Endothelial cell of umbilical vein (primary cell): ENCODE measurements at regions not wholly inside any gene's neighbourhood (a gene's known extent, or its start where the extent isn't known, plus 50 kb on each side); places are given as distances from the start of the nearest gene placed in this dataset.

Experiments used
- BruUV-seq: library from RNA; stranded (reverse); fragments of 400-500 nt; replicated peaks from 2 replicates; lab custom pipeline; 2021; lab: Mats Ljungman, UMichigan
- CTCF ChIA-PET: fragments of 300-600, 350-600 bp; sonication (Branson Sonifier 250); formaldehyde crosslinking; loops from one replicate; lab custom pipeline; 2021; ENCODE audit warnings: antibody characterized with exemption, inconsistent platforms; lab: Charles Lee
- POLR2A ChIA-PET: fragments of 300-600, 350-600 bp; sonication (Branson Sonifier 250); formaldehyde crosslinking; loops from one replicate; lab custom pipeline; 2021; ENCODE audit warnings: antibody characterized with exemption, inconsistent platforms; lab: Charles Lee
- DNase-seq: peaks from one replicate; pipeline ENCODE4 v3.0.0-alpha.2; 2011; ENCODE audit warnings: low read depth, low spot score
- FAIRE-seq: peaks from 2 replicates; lab custom pipeline; 2011; peaks lifted over from hg19 to GRCh38; lab: Jason Lieb, UNC
- H2AFZ ChIP-seq: 2 replicates; pipeline ENCODE4 v1.6.0; 2012; ENCODE audit warnings: low read depth, low read length, control low read depth, inconsistent platforms
- H3K27ac ChIP-seq: 2 replicates; pipeline ENCODE4 v1.5.1; 2011; ENCODE audit warnings: low read depth, mild to moderate bottlenecking, control low read depth, low read length, moderate library complexity; ENCODE audit not compliant: insufficient read depth
- H3K27me3 ChIP-seq, 2 experiments: 2 replicates each; pipeline versions ENCODE4 v1.6.0 to v1.6.1; 2011; ENCODE audit warnings: low read length in 2 of 2, mixed read lengths in 1 of 2; ENCODE audit not compliant: control insufficient read depth in 2 of 2, insufficient read depth in 2 of 2
- H3K36me3 ChIP-seq, 2 experiments: 2 replicates in 1 of 2; 3 replicates in 1 of 2; pipeline ENCODE4 v1.5.1; 2011; ENCODE audit warnings: low read length in 2 of 2, mild to moderate bottlenecking in 1 of 2, moderate library complexity in 1 of 2; ENCODE audit not compliant: control insufficient read depth in 2 of 2, insufficient read depth in 2 of 2; ENCODE audit errors: extremely low read depth in 1 of 2
- H3K4me1 ChIP-seq: 3 replicates; pipeline ENCODE4 v1.5.1; 2011; ENCODE audit warnings: mild to moderate bottlenecking, low read length; ENCODE audit not compliant: control insufficient read depth, insufficient read depth; ENCODE audit errors: extremely low read depth
- H3K4me2 ChIP-seq: 2 replicates; pipeline ENCODE4 v1.6.1; 2011; ENCODE audit warnings: low read length, control low read depth, mixed read lengths; ENCODE audit not compliant: insufficient read depth
- H3K4me3 ChIP-seq, 3 experiments: fragments of 200-600 bp in 1 of 3; sonication (generic), shearing (Covaris generic) in 1 of 3; replicated peaks in 1 of 3; 2 replicates each; pipeline ENCODE4 v1.5.1; 2011 to 2016; ENCODE audit warnings: control low read depth in 3 of 3, low read length in 3 of 3, mild to moderate bottlenecking in 2 of 3, inconsistent platforms in 1 of 3, low read depth in 1 of 3, moderate library complexity in 1 of 3; ENCODE audit not compliant: insufficient read depth in 1 of 3
- H3K79me2 ChIP-seq: 2 replicates; pipeline ENCODE4 v1.6.0; 2012; ENCODE audit warnings: low read length, inconsistent platforms; ENCODE audit not compliant: control insufficient read depth, insufficient read depth
- H3K9ac ChIP-seq: replicated peaks from 2 replicates; pipeline ENCODE3; 2011; ENCODE audit warnings: low read length, control low read depth; ENCODE audit not compliant: insufficient read depth; ENCODE audit errors: extremely low read depth
- H3K9me1 ChIP-seq: replicated peaks from 3 replicates; pipeline ENCODE4 v1.6.0; 2011; ENCODE audit warnings: mild to moderate bottlenecking, low read length; ENCODE audit not compliant: control insufficient read depth, insufficient read depth; ENCODE audit errors: extremely low read depth
- H3K9me3 ChIP-seq: replicated peaks from 2 replicates; pipeline ENCODE4 v1.5.1; 2012; ENCODE audit warnings: low read length, inconsistent platforms; ENCODE audit not compliant: control insufficient read depth, insufficient read depth
- H4K20me1 ChIP-seq: replicated peaks from 2 replicates; pipeline ENCODE3; 2011; ENCODE audit warnings: mild to moderate bottlenecking, low read length; ENCODE audit not compliant: control insufficient read depth, insufficient read depth; ENCODE audit errors: extremely low read depth
- EZH2 ChIP-seq: IDR thresholded peaks from 2 replicates; pipeline ENCODE4 v1.6.1; 2012; ENCODE audit warnings: borderline replicate concordance, low read depth, mild to moderate bottlenecking, moderate library complexity, low read length, inconsistent platforms; ENCODE audit not compliant: severe bottlenecking
- FOS ChIP-seq: IDR thresholded peaks from 2 replicates; pipeline ENCODE4 v1.6.1; 2011; ENCODE audit warnings: mild to moderate bottlenecking, low read length, moderate library complexity, borderline replicate concordance; ENCODE audit not compliant: insufficient read depth
- GATA2 ChIP-seq: IDR thresholded peaks from 2 replicates; pipeline ENCODE4 v1.7.0; 2011; ENCODE audit warnings: low read depth, mild to moderate bottlenecking, moderate library complexity, mixed read lengths, low read length; ENCODE audit not compliant: insufficient read length, insufficient read depth
- JUN ChIP-seq: IDR thresholded peaks from 2 replicates; pipeline ENCODE4 v1.6.1; 2011; ENCODE audit warnings: borderline replicate concordance, low read depth; ENCODE audit not compliant: insufficient read length, insufficient read depth
- MAX ChIP-seq: IDR thresholded peaks from 2 replicates; pipeline ENCODE4 v1.6.1; 2011; ENCODE audit not compliant: insufficient read depth, insufficient read length
- MYC ChIP-seq: IDR thresholded peaks from one replicate; pipeline ENCODE4 v1.6.1; 2011; ENCODE audit warnings: mild to moderate bottlenecking, low read depth, low read length
- POLR2A ChIP-seq: IDR thresholded peaks from 2 replicates; pipeline ENCODE4 v1.6.1; 2012; ENCODE audit warnings: low read depth, mild to moderate bottlenecking, control low read depth, low read length
- POLR2AphosphoS5 ChIP-seq: IDR thresholded peaks from 2 replicates; pipeline ENCODE4 v1.6.1; 2012; ENCODE audit warnings: low read depth, mild to moderate bottlenecking, control low read depth, low read length, moderate library complexity; ENCODE audit not compliant: insufficient read depth
- dilution Hi-C: fragments of 300-500 bp; cut with MboI; formaldehyde crosslinking; loops from one replicate; pipeline ENCODE4 v1.15.0; 2019; ENCODE audit warnings: low sequenced_read_pairs; ENCODE audit not compliant: extremely low pct_ligation_motif_present
- intact Hi-C: fragments of 100-400 bp; cut with micrococcal nuclease; formaldehyde crosslinking; loops from one replicate; pipeline ENCODE4 v1.10.0; 2022
- TF ChIP-seq, protein P1 (sequence below), 2 donors: IDR thresholded peaks; 1 replicate in 1 of 2; 2 replicates in 1 of 2; pipeline ENCODE4 v1.5.1; 2011; ENCODE audit warnings: low read length in 2 of 2, mild to moderate bottlenecking in 2 of 2, moderate library complexity in 2 of 2, control low read depth in 1 of 2, inconsistent platforms in 1 of 2, low read depth in 1 of 2; ENCODE audit not compliant: insufficient read depth in 1 of 2; ENCODE audit errors: extremely low read depth in 1 of 2

DNA sequence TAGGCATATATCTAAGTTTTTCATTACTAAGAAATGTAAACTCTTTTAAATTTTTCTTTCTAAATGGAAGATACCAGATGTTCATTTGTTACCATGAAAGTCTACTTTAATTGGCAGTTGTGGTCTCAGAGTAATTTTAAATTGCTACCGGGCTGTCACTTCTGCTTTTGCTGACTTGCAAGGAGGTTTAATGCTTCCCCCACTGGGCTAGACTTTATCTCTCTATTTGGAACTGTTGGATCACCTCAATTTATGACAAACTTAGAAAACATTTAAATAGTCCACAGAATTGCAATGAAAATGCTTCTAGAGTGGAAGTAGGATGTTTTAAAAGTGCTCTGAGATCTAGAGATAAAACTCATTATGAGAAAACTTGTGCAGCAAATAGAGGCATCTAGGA is 479.8 kb upstream of the GOT2 start:
- BruUV-seq: no TSS peak
- Histone ChIP-seq H4K20me1 (no peaks in the 10 kb centered on the region), H3K27me3 (no peaks in the 10 kb centered on the region), H3K9me3 (no peaks in the 10 kb centered on the region), H3K9me1 (no peaks in the 10 kb centered on the region), H3K4me2 (no peak overlapping the region), H3K79me2 (no peaks in the 10 kb centered on the region), H3K4me3 (no peak overlapping the region), H2AFZ (no peak overlapping the region), H3K27ac (no peak overlapping the region), H3K36me3 (no peaks in the 10 kb centered on the region), H3K9ac (no peak overlapping the region), H3K4me1 (peaks cover 33% of the 10 kb centered on the region)
- DNase-seq: no peak
- ChIA-PET POLR2A (no interaction called here), CTCF (interaction anchor here (1.0 kb wide), 1 partner anchor 22 kb away, joined by 3 read pairs; no protein-coding TSS in a partner anchor)
- no peak for FAIRE-seq
- dilution Hi-C loops: no loop called here
- intact Hi-C loops: loop anchor here (5.0 kb wide), 1 partner anchor 878 kb away; no protein-coding TSS in a partner anchor
- TF ChIP-seq MAX (no peak), GATA2 (no peak), EZH2 (no peak), JUN (no peak), MYC (no peak), POLR2A (no peak), FOS (no peak), POLR2AphosphoS5 (no peak)
- TF ChIP-seq, protein P1, sequence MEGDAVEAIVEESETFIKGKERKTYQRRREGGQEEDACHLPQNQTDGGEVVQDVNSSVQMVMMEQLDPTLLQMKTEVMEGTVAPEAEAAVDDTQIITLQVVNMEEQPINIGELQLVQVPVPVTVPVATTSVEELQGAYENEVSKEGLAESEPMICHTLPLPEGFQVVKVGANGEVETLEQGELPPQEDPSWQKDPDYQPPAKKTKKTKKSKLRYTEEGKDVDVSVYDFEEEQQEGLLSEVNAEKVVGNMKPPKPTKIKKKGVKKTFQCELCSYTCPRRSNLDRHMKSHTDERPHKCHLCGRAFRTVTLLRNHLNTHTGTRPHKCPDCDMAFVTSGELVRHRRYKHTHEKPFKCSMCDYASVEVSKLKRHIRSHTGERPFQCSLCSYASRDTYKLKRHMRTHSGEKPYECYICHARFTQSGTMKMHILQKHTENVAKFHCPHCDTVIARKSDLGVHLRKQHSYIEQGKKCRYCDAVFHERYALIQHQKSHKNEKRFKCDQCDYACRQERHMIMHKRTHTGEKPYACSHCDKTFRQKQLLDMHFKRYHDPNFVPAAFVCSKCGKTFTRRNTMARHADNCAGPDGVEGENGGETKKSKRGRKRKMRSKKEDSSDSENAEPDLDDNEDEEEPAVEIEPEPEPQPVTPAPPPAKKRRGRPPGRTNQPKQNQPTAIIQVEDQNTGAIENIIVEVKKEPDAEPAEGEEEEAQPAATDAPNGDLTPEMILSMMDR (IDR thresholded peaks at IDR 0.05; ENCODE audit: extremely low read depth in 1 of 2, insufficient read depth in 1 of 2, low read depth in 1 of 2, low read length in 2 of 2): no peak
